GM12891 (cell line): ENCODE measurements at regions not wholly inside any gene's neighbourhood (a gene's known extent, or its start where the extent isn't known, plus 50 kb on each side); places are given as distances from the start of the nearest gene placed in this dataset.

Experiments used
- PAX5 ChIP-seq: IDR thresholded peaks from 2 replicates; pipeline ENCODE4 v1.6.1; 2011; ENCODE audit warnings: low read length, moderate library complexity, mild to moderate bottlenecking; ENCODE audit not compliant: insufficient read depth, severe bottlenecking
- POLR2A ChIP-seq: IDR thresholded peaks from 2 replicates; pipeline ENCODE4 v1.6.1; 2011; ENCODE audit warnings: low read depth, low read length, control low read depth
- POLR2AphosphoS5 ChIP-seq: IDR thresholded peaks from 2 replicates; pipeline ENCODE4 v1.6.1; 2011; ENCODE audit warnings: low read depth, low read length, control low read depth
- POU2F2 ChIP-seq: IDR thresholded peaks from 2 replicates; pipeline ENCODE4 v1.6.1; 2011; ENCODE audit warnings: low read depth, mild to moderate bottlenecking, control low read depth, low read length, moderate library complexity

DNA sequence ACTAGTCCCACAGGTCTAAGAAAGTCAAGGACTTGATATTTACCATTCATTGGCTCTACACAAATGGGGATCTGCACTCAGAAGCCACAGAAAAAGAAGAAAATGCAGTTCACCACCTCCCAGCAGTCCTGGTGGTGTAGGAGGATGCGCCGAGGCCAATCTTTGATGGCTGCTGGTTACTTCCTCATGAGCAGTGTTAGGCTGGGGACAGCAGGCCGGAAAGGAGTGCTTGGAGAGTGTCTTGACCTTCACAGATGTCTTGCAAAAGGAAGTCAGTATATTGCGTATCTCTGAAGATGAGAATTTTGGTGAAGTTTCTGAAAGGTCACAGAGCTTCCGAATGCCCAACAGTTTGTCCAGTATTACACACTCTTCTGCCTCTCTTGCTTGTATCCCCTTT lies 597.0 kb downstream of the EBF1 start:
- TF ChIP-seq PAX5: no peak
- TF ChIP-seq POLR2A: no peak
- no peak for TF ChIP-seq POLR2AphosphoS5
- TF ChIP-seq POU2F2: no peak
